SU-DHL-6 (cell line): ENCODE measurements at regions not wholly inside any gene's neighbourhood (a gene's known extent, or its start where the extent isn't known, plus 50 kb on each side); places are given as distances from the start of the nearest gene placed in this dataset.

Source experiments
- H2AFZ ChIP-seq: fragments of 200-600 bp; sonication (generic); 2 replicates; pipeline ENCODE4 v1.6.1; 2014; ENCODE audit warnings: low read depth, mild to moderate bottlenecking, moderate library complexity, mixed read lengths, antibody characterized with exemption, low read length; ENCODE audit not compliant: severe bottlenecking
- H3F3A ChIP-seq: fragments of 200-600 bp; shearing (Covaris generic); 2 replicates; pipeline ENCODE4 v1.6.0; 2016; ENCODE audit warnings: antibody characterized with exemption, mild to moderate bottlenecking; ENCODE audit not compliant: insufficient read depth
- H3K27ac ChIP-seq: fragments of 200-600 bp; sonication (generic); 2 replicates; pipeline ENCODE4 v1.5.1; 2016; ENCODE audit warnings: low read depth, mild to moderate bottlenecking, low read length, moderate library complexity, mixed read lengths
- H3K27me3 ChIP-seq: fragments of 200-600 bp; sonication (generic), shearing (Covaris generic); 2 replicates; pipeline ENCODE4 v1.6.0; 2014; ENCODE audit warnings: mild to moderate bottlenecking, low read length
- H3K36me3 ChIP-seq: fragments of 200-600 bp; sonication (generic); 2 replicates; pipeline ENCODE4 v1.6.1; 2014; ENCODE audit warnings: mild to moderate bottlenecking, low read length, mixed read lengths
- H3K4me2 ChIP-seq: fragments of 300-600, 200-600 bp; shearing (Covaris generic), sonication (generic); 2 replicates; pipeline ENCODE4 v1.6.0; 2014; ENCODE audit warnings: low read length, low read depth, mild to moderate bottlenecking; ENCODE audit not compliant: poor library complexity, severe bottlenecking
- H3K4me3 ChIP-seq: fragments of 200-600 bp; sonication (generic); 2 replicates; pipeline ENCODE4 v1.5.1; 2014; ENCODE audit warnings: antibody characterized with exemption, low read length, mild to moderate bottlenecking, mixed read lengths; ENCODE audit not compliant: insufficient read depth, poor library complexity, severe bottlenecking
- H3K79me2 ChIP-seq: fragments of 200-600 bp; sonication (generic); 2 replicates; pipeline ENCODE4 v1.6.1; 2014; ENCODE audit warnings: mild to moderate bottlenecking, low read length, moderate library complexity; ENCODE audit not compliant: insufficient read depth
- H3K9ac ChIP-seq: fragments of 200-600 bp; sonication (generic); 2 replicates; pipeline ENCODE4 v1.7.0; 2014; ENCODE audit warnings: mild to moderate bottlenecking, low read length
- H3K9me2 ChIP-seq: fragments of 200-600 bp; sonication (generic); replicated peaks from 2 replicates; pipeline ENCODE4 v1.6.1; 2014; ENCODE audit warnings: low read length; ENCODE audit not compliant: insufficient read depth
- H3K9me3 ChIP-seq: fragments of 200-600 bp; sonication (generic); 2 replicates; pipeline ENCODE4 v1.6.1; 2014; ENCODE audit warnings: low read length, mixed read lengths; ENCODE audit not compliant: insufficient read depth
- H4K20me1 ChIP-seq: fragments of 200-600 bp; sonication (generic); 2 replicates; pipeline ENCODE4 v1.6.1; 2014; ENCODE audit warnings: low read depth, mild to moderate bottlenecking, antibody characterized with exemption, low read length, moderate library complexity, mixed read lengths
- CTCF ChIP-seq: fragments of 200-600 bp; sonication (generic); IDR thresholded peaks from one replicate; pipeline ENCODE4 v1.5.1; 2017; ENCODE audit warnings: antibody characterized with exemption, mild to moderate bottlenecking, low read length, moderate library complexity; ENCODE audit not compliant: insufficient read depth, poor library complexity, severe bottlenecking
- EZH2phosphoT487 ChIP-seq: fragments of 200-600 bp; sonication (generic), shearing (Covaris generic); conservative IDR thresholded peaks from 2 replicates; pipeline ENCODE4 v1.6.1; 2018; ENCODE audit warnings: mild to moderate bottlenecking, antibody characterized with exemption, low read length, moderate library complexity, mixed read lengths

GRCh38 chr2:191526536-191526935 is 151.4 kb upstream of the NABP1 start:
- TF ChIP-seq CTCF: no peak
- no peak for TF ChIP-seq EZH2phosphoT487
- no peaks in the 10 kb centered on the region for H3K9me3 ChIP-seq
- no peak overlapping the region for H2AFZ ChIP-seq
- no peak overlapping the region for H3K27ac ChIP-seq
- H3K27me3 ChIP-seq: no peaks in the 10 kb centered on the region
- H3K4me3 ChIP-seq: no peak overlapping the region
- H3K9ac ChIP-seq: no peak overlapping the region
- H3K9me2 ChIP-seq: no peaks in the 10 kb centered on the region
- H3F3A ChIP-seq: no peaks in the 10 kb centered on the region
- H3K79me2 ChIP-seq: no peaks in the 10 kb centered on the region
- H3K36me3 ChIP-seq: no peaks in the 10 kb centered on the region
- no peak overlapping the region for H3K4me2 ChIP-seq
- H4K20me1 ChIP-seq: no peaks in the 10 kb centered on the region

GRCh38 chr2:191526953-191527556 is 150.9 kb upstream of the NABP1 start:
- H4K20me1 ChIP-seq: no peaks in the 10 kb centered on the region
- no peak overlapping the region for H3K27ac ChIP-seq
- H3K4me2 ChIP-seq: no peak overlapping the region
- H3K9me3 ChIP-seq: no peaks in the 10 kb centered on the region
- no peaks in the 10 kb centered on the region for H3F3A ChIP-seq
- H3K36me3 ChIP-seq: no peaks in the 10 kb centered on the region
- no peaks in the 10 kb centered on the region for H3K27me3 ChIP-seq
- H3K4me3 ChIP-seq: no peak overlapping the region
- no peaks in the 10 kb centered on the region for H3K79me2 ChIP-seq
- TF ChIP-seq CTCF (no peak), EZH2phosphoT487 (no peak)
- no peak overlapping the region for H2AFZ ChIP-seq
- H3K9me2 ChIP-seq: no peaks in the 10 kb centered on the region
- H3K9ac ChIP-seq: no peak overlapping the region

- Histone ChIP-seq H3K27me3 (no peaks in the 10 kb centered on the region), H3K9ac (no peak overlapping the region), H3K27ac (no peak overlapping the region), H3K9me2 (no peaks in the 10 kb centered on the region), H3K4me3 (no peak overlapping the region), H3F3A (no peaks in the 10 kb centered on the region), H3K9me3 (no peaks in the 10 kb centered on the region), H2AFZ (no peak overlapping the region), H3K4me2 (no peak overlapping the region), H4K20me1 (no peaks in the 10 kb centered on the region), H3K36me3 (no peaks in the 10 kb centered on the region), H3K79me2 (no peaks in the 10 kb centered on the region)
- TF ChIP-seq EZH2phosphoT487: no peak
- no peak for TF ChIP-seq CTCF
Measured at GRCh38 chr2:191530618-191531017, 147.3 kb upstream of the NABP1 start.
